IMR-90 (cell line): ENCODE measurements at regions not wholly inside any gene's neighbourhood (a gene's known extent, or its start where the extent isn't known, plus 50 kb on each side); places are given as distances from the start of the nearest gene placed in this dataset.

Source experiments
- CEBPB ChIP-seq: IDR thresholded peaks from 2 replicates; pipeline ENCODE4 v1.6.1; 2012; ENCODE audit warnings: low read depth, low read length, improper control_type of control experiment
- CTCF ChIP-seq: conservative IDR thresholded peaks from 2 replicates; pipeline ENCODE4 v1.5.1; 2012; ENCODE audit warnings: mild to moderate bottlenecking, low read depth, low read length, improper control_type of control experiment
- POLR2A ChIP-seq: IDR thresholded peaks from 2 replicates; pipeline ENCODE4 v1.6.1; 2012; ENCODE audit warnings: mild to moderate bottlenecking, low read depth, low read length

- TF ChIP-seq CTCF: no peak
- no peak for TF ChIP-seq CEBPB
- TF ChIP-seq POLR2A: no peak
Observed at GRCh38 chr1:189312499-189312898, 1165.2 kb downstream of the BRINP3 start.
